ENCODE measurements at regions not wholly inside any gene's neighbourhood (a gene's known extent, or its start where the extent isn't known, plus 50 kb on each side); places are given as distances from the start of the nearest gene placed in this dataset.

- TF ChIP-seq CHD2 (IDR thresholded peaks at IDR 0.05; ENCODE audit: low read depth, low read length) (no peak), POLR3A (IDR thresholded peaks at IDR 0.05; ENCODE audit: borderline replicate concordance, extremely low read depth, insufficient read depth, insufficient read length) (no peak), MXI1 (IDR thresholded peaks at IDR 0.05; ENCODE audit: low read depth, low read length) (no peak), SMARCA5 (IDR thresholded peaks at IDR 0.05) (no peak), SIN3B (IDR thresholded peaks at IDR 0.05; ENCODE audit: low read depth) (no peak), L3MBTL2 (IDR thresholded peaks at IDR 0.05) (no peak), FOXA3 (CRISPR knock-in tag; conservative IDR thresholded peaks at IDR 0.05 in 1 of 2, IDR thresholded peaks at IDR 0.05 in 1 of 2) (no peak), POLR2AphosphoS5 (IDR thresholded peaks at IDR 0.05; ENCODE audit: control insufficient read depth, insufficient read depth, low read depth, low read length) (no peak), NRF1 (conservative IDR thresholded peaks at IDR 0.05 in 1 of 2, IDR thresholded peaks at IDR 0.05 in 1 of 2) (no peak), CAMTA2 (CRISPR knock-in tag; conservative IDR thresholded peaks at IDR 0.05) (no peak), ZNF436 (CRISPR knock-in tag; IDR thresholded peaks at IDR 0.05) (no peak)
- TF ChIP-seq, protein P1, sequence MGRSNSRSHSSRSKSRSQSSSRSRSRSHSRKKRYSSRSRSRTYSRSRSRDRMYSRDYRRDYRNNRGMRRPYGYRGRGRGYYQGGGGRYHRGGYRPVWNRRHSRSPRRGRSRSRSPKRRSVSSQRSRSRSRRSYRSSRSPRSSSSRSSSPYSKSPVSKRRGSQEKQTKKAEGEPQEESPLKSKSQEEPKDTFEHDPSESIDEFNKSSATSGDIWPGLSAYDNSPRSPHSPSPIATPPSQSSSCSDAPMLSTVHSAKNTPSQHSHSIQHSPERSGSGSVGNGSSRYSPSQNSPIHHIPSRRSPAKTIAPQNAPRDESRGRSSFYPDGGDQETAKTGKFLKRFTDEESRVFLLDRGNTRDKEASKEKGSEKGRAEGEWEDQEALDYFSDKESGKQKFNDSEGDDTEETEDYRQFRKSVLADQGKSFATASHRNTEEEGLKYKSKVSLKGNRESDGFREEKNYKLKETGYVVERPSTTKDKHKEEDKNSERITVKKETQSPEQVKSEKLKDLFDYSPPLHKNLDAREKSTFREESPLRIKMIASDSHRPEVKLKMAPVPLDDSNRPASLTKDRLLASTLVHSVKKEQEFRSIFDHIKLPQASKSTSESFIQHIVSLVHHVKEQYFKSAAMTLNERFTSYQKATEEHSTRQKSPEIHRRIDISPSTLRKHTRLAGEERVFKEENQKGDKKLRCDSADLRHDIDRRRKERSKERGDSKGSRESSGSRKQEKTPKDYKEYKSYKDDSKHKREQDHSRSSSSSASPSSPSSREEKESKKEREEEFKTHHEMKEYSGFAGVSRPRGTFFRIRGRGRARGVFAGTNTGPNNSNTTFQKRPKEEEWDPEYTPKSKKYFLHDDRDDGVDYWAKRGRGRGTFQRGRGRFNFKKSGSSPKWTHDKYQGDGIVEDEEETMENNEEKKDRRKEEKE (IDR thresholded peaks at IDR 0.05; ENCODE audit: borderline replicate concordance in 1 of 2, control insufficient read depth in 1 of 2, low read depth in 2 of 2, low read length in 1 of 2), result no peak
Observed at GRCh38 chr6:126280287-126280686, 59.6 kb upstream of the CENPW start.
